ENCODE measurements at regions not wholly inside any gene's neighbourhood (a gene's known extent, or its start where the extent isn't known, plus 50 kb on each side); places are given as distances from the start of the nearest gene placed in this dataset.

- TF ChIP-seq CTCF (conservative IDR thresholded peaks at IDR 0.05): no peak
- no peak for TF ChIP-seq ZFX (IDR thresholded peaks at IDR 0.05)
Observed at GRCh38 chr20:23298155-23298554, 52.4 kb upstream of the NXT1 start.
